Prostate gland (tissue), 2 donors: ENCODE measurements at regions not wholly inside any gene's neighbourhood (a gene's known extent, or its start where the extent isn't known, plus 50 kb on each side); places are given as distances from the start of the nearest gene placed in this dataset.

Experiments used
- CTCF ChIP-seq, 4 experiments: fragments of 200-600 bp in 2 of 4; fragments of 450-650 bp in 2 of 4; sonication (generic) in 2 of 4; IDR thresholded peaks; 1 replicate in 3 of 4; 2 replicates in 1 of 4; pipeline ENCODE4 v1.5.1; 2016 to 2019; ENCODE audit warnings: antibody characterized with exemption in 4 of 4, mild to moderate bottlenecking in 2 of 4, moderate library complexity in 2 of 4
- POLR2AphosphoS5 ChIP-seq: sonication (generic); formaldehyde crosslinking; IDR thresholded peaks from one replicate; pipeline ENCODE4 v1.6.1; 2017; ENCODE audit warnings: antibody characterized with exemption

GRCh38 chr5:90071066-90071465 lies 338.5 kb downstream of the CETN3 start:
- TF ChIP-seq CTCF (IDR thresholded peaks at IDR 0.05) = no peak
- TF ChIP-seq POLR2AphosphoS5 = no peak
